HG03354 (cell line): ENCODE measurements at regions not wholly inside any gene's neighbourhood (a gene's known extent, or its start where the extent isn't known, plus 50 kb on each side); places are given as distances from the start of the nearest gene placed in this dataset.
"Not testable (repeated sequence)": the region's sequence is repeated elsewhere in the genome, so short reads cannot be mapped to it uniquely, and the experiment has no call there.

Source experiments
- ATAC-seq: cut with Tn5 transposase; IDR thresholded peaks from one replicate; pipeline ENCODE4 v1.9.1; 2021; ENCODE audit warnings: mild to moderate bottlenecking; ENCODE audit not compliant: unreplicated experiment, poor library complexity, severe bottlenecking

DNA sequence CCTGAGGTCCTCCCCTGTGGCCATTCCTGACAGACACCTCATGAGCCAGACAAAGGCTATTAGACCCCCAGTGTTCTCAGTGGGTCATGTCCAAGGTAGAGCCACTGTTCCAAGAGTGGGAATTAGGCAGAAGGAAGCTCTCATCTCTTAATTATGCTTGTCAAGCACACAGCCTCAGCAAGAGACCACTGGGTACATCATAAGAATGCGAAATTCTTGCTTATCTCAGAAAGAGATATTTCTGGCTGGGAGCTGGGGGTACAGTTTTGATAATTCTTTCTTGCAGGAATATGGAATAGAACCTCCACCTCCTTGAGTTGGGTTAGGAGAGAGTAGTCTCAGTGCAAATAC lies 1280.0 kb upstream of the CNTN5 start:
- no peak for ATAC-seq

DNA sequence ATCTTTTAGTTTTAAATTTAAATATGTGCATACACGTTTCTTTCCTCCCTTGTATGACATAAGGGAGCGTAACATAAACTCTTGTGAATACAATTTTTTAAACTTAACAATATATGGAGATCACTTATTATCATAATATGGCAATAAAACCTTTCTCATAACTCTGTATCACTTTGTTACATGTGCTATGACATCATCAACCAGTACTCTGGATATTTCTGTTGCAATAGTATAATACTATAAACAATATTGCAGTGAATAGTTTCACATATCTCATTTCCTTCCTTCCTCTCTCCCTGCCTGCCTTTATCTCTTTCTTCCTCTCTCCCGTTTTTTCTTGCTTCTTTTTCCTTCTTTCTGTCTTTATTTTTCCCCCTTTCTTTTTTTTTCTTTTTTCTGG lies 1278.0 kb upstream of the CNTN5 start:
- no peak for ATAC-seq

DNA sequence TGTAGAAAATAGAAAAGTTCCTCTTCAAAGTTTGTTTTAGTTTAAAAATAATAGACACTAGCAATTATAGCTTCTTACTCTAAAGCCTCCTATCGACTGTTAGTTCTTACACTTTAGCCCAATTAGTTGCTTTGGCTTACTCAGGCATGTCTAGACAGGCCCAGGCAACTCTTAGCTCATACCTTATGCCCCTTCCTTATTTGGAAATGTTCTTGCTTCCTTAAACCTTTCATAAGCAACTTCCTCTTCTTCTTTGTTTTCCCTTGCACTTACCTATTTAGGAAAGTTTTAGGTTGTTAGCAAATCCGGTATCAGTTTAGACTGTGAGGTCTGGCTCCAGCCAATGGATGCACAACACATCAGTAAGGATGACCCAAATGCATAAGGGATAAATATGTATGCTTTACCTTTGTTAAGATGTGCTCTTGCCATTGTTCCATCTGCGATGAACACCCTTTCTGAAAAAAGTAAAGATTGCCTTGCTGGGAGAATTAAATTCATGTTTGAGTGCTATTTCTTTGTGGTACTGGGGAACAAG lies 1277.5 kb upstream of the CNTN5 start:
- ATAC-seq, result no peak

DNA sequence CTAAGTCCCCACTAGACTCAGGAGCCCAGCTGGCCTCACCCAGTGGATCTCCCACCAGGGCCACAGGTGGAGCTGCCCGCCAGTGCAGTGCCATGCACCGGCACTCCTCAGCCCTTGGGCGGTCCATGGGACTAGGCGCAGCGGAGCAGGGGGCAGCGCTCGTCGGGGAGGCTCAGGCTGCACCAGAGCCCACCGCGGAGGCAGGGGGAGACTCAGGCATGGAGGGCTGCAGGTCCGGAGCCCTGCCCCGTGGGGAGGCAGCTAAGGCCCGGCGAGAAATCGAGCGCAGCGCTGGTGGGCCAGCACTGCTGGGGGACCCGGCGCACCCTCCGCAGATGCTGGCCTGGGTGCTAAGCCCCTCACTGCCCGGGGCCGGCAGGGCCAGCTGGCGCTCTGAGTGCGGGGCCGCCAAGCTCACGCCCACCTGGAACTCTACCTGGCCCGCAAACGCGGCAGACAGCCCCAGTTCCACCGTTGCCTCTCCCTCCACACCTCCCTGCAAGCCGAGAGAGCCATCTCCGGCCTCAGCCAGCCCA lies 1275.2 kb upstream of the CNTN5 start:
- no peak for ATAC-seq

DNA sequence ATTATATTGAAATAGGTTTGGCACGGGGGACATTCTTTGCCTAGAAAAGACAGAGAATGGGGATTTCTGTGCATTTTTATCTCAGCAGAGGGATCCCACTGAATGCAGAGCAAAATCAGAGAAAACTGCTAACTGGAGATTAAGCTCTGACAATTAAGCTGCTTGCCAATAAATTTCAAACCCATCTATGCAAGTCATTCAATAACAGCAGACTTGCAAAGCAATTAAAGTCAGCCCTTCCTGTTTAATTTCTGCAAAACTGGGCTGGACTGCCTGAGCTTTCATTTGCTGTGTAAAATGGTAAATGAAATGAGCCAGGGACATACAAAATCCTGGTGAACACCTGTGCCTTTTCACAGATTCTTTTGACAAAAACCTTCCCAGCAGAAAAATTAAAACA lies 1273.9 kb upstream of the CNTN5 start:
- ATAC-seq, result no peak

DNA sequence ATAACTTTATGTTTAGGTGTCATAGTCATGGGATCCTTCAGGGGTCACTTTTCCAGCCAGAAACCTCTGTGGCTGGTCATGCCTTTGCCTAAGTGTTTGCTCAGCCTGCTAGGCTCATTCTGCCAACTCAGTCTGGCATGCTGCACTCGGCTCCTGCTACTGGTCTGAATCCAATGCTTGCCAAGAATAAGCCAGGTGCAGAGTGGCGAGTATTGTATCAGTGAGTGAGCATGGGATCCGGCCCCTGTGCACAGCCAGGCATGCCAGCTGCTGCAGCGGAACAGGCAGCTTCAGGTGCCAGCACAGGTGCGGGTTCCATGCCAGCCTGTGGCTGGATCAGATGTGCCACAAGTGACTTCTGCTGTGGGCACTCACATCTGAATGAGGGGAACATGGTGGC lies 1269.3 kb upstream of the CNTN5 start:
- no peak for ATAC-seq

DNA sequence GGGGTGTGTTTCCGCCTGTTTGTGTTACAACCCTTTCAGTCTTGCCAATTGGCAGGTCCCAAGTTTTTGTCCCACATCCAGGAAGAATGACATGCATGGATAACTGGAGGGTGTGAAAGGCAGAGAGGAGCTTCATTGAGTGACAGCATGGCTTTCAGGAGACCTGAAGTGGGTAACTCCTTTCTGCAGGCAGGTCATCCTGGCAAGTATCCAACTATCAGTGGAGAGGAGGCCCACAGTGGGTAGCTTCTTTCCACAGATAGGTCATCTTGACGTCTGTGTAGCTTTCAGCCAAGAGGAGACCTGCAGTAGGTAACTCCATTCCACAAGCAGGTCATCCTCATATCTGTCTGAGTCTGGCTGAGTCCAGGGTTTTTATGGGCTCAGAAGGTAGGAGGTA lies 1268.8 kb upstream of the CNTN5 start:
- ATAC-seq, result no peak

DNA sequence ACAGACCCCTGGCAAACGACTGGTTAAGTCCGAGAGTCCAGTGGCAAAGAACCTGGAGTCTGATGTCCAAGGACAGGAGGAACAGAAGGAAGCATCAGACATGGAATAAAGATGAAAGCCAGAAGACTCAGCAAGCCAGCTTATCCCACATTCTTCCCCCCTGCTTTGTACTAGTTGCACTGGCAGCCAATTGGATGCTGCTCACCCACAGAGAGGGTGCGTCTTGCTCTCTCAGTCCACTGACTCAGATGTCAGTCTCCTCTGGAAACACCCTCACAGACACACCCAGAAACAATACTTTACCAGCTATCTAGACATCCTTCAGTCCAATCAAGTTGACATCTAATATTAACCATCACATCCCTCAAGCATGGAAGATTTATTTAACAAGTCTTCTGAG lies 1265.8 kb upstream of the CNTN5 start:
- ATAC-seq, result no peak

DNA sequence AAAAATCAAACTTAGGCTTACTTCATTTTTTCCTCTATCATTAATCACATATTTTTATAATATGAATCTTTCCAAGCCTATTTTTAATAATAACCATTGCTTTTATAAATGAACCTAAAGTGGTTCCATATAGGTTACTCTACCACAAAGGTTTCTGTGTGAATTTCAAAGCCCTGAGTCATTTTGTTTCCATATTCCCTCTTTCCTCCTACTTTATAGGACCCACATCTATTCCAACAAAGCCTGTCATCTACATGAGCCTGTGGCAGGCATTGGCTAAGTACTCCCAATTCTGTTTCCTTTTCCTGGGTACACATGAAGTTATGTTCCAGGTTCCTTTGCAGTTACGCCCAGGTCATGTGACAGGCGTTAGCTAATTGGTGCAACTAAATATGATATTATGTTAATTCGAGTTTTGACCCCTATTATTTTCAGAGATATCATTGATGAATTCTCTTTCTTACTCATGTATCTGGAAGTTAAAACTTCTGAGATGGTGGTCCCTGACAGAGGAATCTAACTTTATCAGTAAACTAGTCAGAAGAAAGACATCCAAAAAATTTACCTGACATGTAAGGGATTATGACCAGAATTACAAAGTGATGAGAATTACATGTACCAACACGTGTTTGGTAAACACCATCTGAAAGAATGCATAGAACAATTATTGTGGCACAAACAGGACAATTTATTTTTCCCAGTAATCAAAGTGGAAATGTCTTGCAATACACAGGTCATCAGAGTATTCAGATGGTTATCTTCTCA lies 1264.0 kb upstream of the CNTN5 start:
- no peak for ATAC-seq

DNA sequence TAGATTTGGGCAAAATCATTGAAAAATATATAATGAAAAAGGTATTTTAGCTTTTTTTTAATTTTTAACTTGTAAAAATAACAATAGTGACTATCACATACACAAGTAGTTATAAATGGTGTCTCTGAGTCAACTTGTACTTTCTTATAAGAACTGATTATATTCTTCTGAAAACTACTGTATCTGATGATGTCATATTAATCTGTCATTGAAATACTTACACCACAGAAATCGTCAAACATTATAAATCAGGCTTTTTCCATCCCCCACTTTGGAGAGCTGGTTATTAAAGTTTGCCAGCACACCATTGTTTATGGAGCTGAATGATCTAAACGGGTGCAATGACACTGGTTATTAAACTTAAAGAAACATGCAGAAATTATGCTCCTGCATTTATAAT lies 1259.6 kb upstream of the CNTN5 start:
- ATAC-seq, result no peak

DNA sequence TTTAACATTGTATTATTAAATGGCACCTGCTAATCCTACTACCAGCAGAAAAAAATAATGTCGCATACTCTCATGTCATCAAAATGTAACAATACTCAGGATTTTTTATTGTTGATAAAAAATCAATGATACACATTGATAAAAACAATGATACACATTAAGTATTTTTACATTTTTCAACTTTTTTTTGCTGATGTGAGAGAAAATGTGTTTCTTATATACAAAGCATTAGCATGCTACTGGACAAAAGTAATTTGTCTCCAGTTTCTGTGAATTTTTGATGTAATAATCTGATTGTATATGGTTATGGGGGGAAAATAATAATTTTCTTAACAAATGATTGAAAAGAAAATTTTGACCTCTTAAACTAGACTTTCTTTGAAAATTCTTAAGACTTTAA lies 1256.6 kb upstream of the CNTN5 start:
- ATAC-seq, result no peak

DNA sequence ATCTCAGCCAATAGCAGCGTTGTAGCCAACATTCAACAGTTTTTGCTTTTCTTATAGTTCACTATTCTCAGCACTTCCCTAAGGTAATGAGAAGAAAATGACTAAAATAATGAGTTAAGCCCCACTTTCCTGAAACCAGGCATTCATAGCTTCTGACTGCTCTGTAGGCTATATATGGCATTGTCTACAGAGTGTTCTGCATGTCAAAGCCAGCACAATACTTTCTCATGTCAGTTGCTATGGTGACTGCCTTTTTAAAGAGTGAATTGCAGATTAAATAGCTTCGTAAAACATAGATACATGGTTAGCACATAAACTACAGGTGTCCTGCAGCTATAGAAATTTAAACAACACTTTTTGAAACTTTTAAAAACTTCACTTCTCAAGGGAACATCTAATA lies 1256.1 kb upstream of the CNTN5 start:
- ATAC-seq, result no peak

DNA sequence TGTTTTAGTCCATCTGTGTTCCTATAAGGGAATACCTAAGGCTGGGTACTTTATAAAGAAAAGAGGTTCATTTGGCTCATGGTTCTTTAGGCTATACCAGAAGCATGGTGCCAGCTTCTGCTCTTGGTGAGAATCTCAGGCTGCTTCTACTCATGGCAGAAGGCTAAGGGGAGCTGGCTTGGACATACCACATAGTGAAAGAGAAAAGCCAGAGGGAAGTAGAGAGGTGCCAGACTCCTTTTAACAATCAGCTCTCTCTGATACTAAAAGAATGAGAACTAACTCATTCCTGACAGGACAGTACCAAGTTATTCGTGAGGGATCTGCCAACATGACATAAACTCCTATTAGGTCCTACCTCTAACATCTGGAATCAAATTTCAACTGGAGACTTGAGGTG lies 1250.2 kb upstream of the CNTN5 start:
- ATAC-seq, result no peak

DNA sequence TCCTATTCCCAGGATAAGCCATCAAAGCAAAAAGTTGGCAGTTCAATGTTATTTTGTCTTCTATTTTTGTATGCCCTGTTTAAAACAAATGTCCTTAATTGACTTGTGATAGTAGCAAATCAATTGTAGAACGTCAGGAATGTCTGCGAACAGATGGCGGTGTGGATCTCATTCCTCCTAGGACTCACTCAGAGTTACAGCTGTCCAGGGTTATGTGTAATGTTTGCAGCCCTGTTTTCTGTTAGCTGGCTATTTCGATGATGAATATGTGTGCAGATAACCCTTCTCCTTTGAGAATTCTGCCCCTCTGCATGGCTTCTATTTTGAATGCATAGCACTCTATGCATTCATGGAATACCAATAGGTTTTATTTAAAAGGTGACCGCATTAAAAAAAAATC lies 1248.0 kb upstream of the CNTN5 start:
- ATAC-seq, result no peak

DNA sequence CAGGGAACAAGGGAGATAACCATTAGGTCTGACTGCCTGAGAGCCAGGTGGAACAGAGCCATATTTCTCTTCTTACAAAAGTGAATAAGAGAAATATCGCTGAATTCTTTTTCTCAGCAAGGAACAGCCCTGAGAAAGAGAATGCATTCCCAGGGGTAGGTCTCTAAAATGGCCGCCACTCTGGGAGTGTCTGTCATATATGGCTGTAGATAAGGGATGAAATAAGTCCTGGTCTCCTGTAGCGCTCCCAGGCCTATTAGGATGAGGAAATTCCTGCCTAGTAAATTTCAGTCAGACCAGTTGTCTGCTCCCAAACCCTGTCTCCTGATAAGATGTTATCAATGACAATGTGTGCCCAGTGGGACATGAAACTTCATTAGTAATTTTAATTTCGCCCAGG lies 1236.4 kb upstream of the CNTN5 start:
- ATAC-seq, result not testable (repeated sequence)

DNA sequence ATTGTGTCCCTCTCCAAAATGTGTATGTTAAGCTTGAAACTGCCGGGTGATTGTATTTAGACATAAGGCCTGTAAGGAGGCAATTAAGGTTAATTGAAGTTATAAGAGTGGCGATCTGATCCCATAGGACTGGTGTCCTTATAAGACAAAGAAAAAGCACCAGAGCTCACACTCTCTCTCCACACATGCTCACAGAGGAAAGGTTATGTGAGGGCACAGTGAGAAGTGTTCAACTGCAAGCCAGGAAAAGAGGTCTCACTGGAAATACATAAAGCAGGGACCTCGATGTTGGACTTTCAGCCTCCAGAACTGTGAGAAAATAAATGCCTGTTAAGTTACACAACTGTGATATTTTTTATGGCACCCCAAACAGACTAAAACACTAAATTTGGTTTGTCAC lies 1233.8 kb upstream of the CNTN5 start:
- ATAC-seq, result no peak

DNA sequence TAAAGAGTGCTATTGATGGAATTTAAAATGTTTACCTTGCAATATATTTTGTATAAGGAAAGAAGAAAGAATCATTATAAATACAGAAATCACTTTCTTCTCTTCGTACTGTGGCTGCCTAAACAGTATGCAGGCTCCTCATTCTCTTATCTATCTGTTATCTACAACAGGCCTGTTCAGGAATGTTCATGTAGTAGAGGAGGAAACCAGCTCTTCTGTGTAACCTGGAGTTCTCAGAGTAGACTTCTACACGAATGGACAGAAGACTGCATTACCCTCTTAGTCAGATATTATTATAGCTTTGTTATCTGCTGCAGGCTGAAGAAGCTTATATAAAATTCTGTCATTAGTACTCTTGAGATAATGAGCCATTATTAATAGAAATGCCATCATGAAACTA lies 1225.9 kb upstream of the CNTN5 start:
- ATAC-seq, result no peak

DNA sequence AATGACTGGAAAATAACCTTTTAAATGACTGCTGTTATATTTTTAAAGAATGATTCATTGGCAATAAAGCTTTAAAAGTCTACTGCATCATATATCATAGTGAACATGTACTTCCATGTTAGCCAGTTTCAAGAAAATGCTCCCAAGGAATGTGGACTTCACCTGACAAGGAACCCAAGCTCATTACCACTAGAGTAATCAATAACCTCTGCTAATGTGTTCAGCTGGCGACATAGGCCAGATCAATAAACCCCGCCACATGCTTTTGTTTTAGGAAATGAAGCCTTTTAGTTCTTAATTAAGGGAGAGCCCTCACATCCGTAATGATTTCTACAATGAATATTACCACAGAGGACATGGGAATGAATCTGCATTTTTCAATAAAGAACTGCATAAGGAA lies 1219.9 kb upstream of the CNTN5 start:
- no peak for ATAC-seq

DNA sequence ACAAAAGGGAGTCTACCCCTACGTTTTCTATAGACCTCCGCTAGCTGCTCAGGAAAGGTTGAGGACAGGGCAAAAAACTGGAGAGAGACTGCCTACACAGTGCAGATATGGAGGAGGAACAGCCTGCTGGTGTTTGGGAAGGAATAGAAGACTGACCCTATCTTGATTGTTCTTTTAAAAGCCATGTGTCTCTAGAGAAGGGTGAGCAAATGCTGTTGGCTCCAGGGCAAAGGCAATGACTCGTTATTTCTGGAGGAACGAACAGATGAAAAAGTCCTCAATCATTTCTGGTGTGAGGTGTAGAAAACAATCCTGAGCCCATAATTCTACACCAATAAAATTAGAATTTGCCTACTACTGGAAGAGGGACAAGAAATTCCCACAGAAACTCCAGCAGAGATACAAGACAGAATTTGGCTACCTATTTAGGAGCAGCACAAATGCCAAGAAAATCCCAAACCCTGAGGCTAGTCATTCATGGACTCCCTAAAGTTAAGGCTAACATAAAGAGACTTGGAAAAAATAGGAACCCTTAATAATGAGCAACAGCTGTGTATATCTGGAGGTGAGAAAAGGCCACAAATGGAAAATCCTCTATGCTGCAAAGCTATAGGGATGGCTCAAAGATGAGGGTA lies 1206.3 kb upstream of the CNTN5 start:
- ATAC-seq, result no peak

DNA sequence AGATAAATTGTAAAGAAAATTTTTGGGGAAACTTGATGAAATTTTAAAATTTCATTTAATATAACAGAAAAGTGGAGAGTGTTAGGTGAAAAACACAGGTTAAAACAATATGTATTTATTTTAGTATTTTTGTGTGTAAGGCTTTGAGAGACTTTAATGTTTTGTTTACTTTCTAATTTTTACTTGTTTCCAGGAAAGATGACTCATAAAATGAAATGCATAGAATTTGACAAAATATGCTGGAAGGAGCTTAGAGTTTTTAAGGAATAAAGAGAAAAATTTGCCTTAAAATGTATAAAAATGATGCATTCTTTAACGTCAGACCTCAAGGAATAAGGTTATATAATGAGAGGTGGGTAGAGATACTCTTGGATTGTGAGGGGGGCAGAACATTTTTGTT lies 1205.1 kb upstream of the CNTN5 start:
- ATAC-seq, result no peak

DNA sequence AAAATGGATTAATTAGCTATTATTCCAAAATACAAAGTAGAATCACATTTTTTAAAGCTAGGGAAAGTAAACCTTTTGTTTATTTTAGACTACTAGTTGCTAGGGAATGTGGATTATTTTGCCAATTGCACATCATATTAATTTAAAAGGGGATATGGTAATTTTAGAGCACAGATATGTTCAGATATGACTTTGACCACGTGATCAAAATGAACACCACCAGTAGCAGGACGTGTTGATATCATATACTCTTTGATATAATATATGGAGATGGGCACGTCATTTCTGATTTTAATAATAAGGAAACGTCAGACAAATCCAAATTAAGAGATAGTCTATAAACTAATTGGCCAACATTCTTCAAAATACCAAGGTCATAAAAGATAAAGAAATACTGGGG lies 1188.3 kb upstream of the CNTN5 start:
- ATAC-seq, result no peak
